HG03095 (cell line): ENCODE measurements at regions not wholly inside any gene's neighbourhood (a gene's known extent, or its start where the extent isn't known, plus 50 kb on each side); places are given as distances from the start of the nearest gene placed in this dataset.

ENCODE experiments used
- ATAC-seq: cut with Tn5 transposase; IDR thresholded peaks from one replicate; pipeline ENCODE4 v1.9.1; 2021; ENCODE audit warnings: moderate library complexity; ENCODE audit not compliant: unreplicated experiment

DNA sequence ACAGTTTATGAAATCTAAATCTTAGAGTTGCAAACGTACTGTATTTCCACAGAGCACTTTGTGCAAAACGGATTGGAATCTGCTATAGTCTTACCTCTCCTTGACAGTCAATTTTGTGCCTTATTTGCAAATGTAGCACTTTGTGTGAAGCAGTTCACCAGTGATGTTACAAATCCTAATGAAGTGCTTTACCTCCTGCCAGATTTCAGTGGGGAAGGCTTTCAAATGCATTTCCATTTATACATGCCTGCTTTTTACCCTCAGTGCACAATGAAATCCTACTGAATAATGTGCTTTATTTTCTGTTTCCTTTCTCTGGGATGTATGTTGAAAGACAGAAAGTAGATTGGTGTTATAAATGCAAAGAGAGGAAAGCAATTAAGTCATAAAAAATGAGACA, 2141.6 kb upstream of the C9orf72 start:
- no peak for ATAC-seq

DNA sequence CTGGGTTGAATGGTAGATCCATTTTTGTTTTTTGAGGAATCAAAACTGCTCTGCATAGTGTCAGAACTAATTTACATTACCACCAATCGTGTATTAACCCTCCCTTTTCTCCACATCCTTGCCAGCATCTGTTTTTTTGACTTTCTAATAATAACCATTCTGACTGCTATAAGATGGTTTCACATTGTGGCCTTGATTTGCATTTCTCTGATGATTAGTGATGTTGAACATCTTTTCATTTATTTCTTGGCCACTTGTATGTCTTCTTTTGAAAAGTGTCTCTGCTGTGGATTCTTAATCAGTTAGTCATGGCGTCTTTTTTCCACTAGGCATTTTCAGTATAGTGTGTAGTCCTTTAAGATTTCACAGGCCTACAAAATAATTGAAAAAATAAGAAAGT, 2144.3 kb upstream of the C9orf72 start:
- no peak for ATAC-seq

- ATAC-seq = no peak
Observed at GRCh38 chr9:29730163-29730562, 2156.9 kb upstream of the C9orf72 start.

DNA sequence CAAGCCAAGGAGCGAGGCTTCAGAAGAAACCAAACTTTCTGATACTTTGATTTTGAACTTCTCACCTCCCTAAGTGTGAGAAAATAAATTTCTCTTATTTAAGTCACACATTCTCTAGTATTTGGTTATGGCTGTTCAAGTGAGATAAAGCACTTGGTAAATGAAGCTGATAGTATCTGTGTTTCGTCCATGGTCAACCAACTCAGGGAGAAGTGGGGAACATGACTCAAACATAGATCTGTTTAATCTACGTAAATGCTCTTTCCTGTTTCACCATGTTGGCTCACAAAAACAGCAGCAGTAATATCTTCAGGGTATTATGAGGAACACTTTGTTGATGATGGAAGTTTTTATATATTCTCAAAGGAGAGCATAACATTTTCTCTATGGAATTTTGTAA, 2167.2 kb upstream of the C9orf72 start:
- no peak for ATAC-seq

- no peak for ATAC-seq
Observed at GRCh38 chr9:29741169-29741568, 2167.9 kb upstream of the C9orf72 start.

GRCh38 chr9:29750062-29750461, 2176.8 kb upstream of the C9orf72 start:
- ATAC-seq = no peak

DNA sequence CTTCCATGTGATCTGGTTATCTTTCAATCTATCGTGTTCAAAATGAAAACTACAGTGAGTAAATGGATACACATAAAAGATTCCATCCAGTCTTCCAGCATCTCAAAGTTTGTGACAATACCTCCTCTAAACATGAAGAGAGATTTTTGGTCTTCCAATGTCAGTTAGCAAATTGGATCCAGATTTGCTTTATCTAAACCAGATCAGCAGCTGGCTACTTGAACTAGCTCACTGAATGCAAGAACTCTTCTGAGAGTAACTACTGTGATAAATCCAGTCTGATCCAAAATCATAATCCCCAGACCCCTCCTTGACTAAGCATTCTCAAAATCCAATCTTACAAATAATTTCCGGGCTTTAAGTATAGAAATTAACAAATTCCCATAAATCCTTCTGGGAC, 2177.9 kb upstream of the C9orf72 start:
- ATAC-seq = no peak

- ATAC-seq = no peak
Observed at GRCh38 chr9:29753638-29754037, 2180.4 kb upstream of the C9orf72 start.

DNA sequence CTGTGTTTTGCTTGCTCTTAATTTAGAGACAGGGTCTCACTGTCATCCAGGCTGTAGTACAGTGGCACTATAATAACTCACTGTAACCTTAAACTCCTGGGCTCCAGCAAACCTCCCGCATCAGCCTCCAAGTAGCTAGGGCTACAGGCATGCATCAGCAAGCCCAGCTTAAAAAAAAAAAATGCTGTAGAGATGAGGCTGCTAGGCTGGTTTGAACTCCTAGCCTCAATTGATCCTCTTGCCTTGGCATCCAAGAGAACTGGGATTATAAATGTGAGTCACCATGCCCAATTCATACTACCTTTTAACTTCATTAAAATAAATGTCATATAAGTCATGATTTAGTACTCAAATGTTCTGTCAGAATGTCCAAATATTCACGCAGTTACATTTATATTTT, 2195.7 kb upstream of the C9orf72 start:
- ATAC-seq = no peak

DNA sequence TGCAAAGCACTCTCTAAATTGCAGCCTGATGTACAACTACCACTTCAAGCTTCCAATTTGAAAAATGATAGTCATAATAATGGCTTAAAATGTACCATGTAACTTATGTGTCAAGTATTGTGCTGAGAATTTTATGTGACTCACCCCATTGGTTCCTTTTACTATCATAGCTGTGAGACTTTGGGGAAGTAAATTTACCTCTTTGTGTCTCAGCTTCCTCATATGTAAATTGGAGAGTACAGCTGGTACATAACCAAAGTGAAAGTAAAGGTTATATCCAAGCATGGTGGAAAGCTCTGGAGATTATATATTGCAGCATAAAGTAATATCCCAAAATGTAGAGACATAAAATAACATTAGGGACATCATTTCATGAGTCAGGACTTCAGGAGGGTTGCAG, 2200.4 kb upstream of the C9orf72 start:
- ATAC-seq = no peak

DNA sequence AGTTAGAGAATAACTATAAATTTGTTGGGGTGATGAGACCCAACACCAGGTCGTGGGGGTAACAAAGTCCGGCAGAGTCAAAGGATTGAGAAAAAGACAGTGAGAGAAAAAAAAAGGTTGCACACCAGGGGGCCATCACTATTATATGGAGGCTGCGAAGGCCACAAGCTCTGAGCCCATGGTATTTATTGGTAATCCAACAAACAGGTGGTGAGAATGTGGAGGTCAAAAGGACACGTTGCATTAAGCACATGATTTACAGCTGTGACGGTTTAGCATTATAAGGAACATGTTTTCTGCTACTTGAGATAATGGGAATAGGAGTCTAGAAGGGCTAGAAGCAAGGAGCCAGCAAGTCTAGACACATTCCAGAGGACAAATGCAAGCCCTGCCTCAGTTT, 2202.2 kb upstream of the C9orf72 start:
- ATAC-seq = no peak

- no peak for ATAC-seq
Observed at GRCh38 chr9:29778281-29778849, 2205.1 kb upstream of the C9orf72 start.

DNA sequence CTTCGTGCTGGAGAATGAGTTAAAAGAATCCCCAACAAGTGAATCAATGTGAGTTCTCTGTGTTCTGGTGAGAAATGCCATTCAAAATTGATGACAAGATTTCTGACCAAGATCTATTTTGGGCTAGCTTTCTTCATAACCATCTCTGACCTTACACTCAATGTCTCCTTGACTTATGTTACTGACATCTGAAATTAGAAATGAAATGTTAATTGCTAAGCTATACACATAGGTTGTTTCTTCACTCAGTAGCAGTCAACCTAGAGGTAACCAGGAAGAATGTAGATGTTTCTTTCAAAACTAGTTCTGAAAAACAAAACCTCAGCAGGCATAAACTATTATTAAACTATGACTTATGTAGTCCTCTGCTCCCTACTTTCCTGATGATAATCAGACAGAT, 2220.7 kb upstream of the C9orf72 start:
- no peak for ATAC-seq

- no peak for ATAC-seq
Observed at GRCh38 chr9:29796291-29796952, 2223.1 kb upstream of the C9orf72 start.

DNA sequence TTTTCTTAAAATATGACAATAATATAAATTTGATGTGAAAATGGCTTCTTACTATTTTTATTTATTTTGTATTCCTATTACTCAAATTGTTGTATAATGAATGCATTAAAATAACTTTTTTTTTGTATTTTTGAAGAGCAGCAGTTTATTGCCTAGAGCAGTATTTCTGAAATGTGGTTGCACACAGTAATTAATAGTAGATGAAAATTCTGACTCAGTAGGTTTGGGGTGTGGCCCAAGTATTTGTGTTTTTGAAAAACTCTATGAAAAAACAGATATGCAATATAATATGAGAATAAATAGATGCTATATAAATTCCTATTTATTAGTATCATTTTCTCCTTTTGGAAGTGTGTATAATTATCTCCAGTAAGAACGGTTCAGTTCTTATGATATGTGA, 2225.3 kb upstream of the C9orf72 start:
- no peak for ATAC-seq

GRCh38 chr9:29799227-29799626, 2225.9 kb upstream of the C9orf72 start:
- no peak for ATAC-seq

DNA sequence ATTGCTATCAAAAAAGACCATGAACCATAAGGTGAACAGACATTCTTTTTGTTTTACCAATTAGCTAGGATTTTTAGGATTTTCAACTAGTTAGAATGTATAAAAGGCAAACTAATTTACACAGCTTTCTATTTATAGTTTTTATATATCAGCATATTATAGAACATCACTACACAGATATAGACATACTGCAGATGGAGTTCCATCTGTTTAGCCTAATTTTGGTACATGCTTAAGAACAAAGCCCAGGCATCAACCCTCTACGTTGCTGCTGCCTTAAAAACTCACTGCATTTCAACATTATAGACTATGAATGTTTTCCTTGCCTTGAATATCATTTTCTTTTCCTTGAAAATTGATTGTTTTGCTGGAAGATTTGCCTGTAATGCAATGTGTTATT, 2227.5 kb upstream of the C9orf72 start:
- ATAC-seq = no peak

DNA sequence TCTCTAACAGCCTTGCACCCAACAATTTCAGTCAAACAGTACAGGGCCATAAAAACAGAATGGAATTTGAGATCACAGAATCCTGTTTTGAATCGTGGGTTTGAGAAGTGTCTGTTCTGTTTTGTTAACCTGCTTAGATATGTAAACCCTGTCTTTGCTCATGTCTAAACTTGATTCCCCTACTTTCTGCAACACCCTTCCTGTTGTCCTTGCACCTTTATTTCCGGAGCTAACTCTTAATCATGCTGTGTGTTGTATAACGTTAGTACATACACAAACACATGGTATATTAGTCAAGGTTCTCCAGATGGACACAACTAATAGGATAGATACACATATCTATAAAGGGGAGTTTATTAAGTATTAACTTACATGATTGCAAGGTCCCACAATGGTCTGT, 2229.2 kb upstream of the C9orf72 start:
- ATAC-seq = no peak

DNA sequence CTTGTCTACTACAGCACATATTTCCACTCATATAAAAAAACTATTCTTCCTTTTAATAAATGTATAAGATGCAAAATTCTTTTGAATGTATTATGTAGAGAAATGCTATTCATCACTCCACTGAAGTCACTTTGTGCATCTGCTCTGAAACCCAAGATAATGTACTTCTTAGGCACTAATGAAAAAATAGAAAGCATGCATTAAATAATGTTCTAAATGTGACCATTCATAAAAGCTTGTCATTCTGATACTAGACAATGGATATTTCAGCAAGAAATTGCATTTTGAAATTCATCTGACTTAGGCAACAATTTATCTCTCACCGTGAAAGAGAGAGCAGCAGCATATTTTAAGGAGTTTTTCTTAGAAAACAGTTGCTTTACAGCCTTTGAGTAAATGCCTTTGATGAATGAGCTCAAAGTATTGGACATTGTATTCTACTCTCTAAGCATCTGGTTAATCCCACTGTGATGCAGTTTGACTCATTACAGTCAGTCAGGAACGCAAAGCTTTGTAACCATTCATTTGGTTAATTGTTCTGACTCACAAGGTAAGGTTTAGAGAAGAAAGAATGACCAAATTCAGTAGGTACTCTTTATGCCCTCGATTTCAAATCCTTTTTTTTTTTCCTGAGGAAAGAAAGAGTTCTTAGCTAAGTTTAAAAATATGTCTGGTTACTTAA, 2233.8 kb upstream of the C9orf72 start:
- no peak for ATAC-seq

- ATAC-seq = no peak
Observed at GRCh38 chr9:29816954-29817703, 2243.8 kb upstream of the C9orf72 start.

DNA sequence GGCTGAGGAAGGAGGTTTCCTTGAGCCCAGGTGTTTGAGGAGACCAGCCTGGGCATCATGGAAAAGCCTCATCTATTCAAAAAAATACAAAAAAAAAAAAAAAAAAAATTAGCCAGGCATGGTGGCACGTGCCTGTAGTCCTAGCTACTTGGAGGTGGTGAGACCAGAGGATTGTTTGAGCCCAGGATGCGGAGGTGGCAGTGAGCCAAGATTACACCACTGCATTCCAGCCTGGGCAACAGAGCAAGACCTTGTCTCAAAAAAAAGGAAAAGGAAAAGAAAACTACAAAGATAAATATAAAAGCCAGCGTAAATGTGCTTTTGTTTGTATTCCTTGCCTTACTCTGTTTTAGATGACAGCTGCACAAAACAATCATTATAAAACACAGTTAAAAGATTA, 2249.2 kb upstream of the C9orf72 start:
- ATAC-seq = no peak

- ATAC-seq = no peak
Observed at GRCh38 chr9:29826421-29826820, 2253.1 kb upstream of the C9orf72 start.
